ENCODE measurements at regions not wholly inside any gene's neighbourhood (a gene's known extent, or its start where the extent isn't known, plus 50 kb on each side); places are given as distances from the start of the nearest gene placed in this dataset.

DNA sequence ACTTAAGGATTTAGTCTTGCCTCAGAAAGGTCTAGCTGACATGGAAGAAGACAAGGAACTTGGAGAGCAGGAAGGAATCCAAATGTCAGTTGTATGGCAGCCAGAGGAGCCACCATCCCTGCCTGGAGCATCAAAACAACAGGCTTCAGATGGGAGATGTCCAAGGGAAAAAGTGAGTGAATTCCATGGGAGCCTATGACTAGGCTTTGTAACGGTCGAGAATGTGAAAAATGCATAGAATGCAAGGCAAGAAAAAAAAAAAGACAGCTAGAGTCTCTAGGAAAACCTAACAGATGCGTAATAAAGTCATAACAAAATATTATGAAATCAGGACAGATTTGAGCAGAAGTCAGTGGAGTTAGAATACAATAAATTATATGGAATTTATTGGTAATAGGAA is 183.7 kb upstream of the LSM14A start:
- no peak overlapping the region for H2BK120ac ChIP-seq (ENCODE audit: low read depth, low read length)
- H2BK12ac ChIP-seq (ENCODE audit: low read length) = no peak overlapping the region
- peaks cover 0 to 7% of the 10 kb centered on the region in 2 donors for H3K9me3 ChIP-seq (replicated peaks in 1 of 2; ENCODE audit: control insufficient read depth in 2 of 2, insufficient read depth in 1 of 2, low read depth in 1 of 2, low read length in 2 of 2)
- H3K9ac ChIP-seq (ENCODE audit: low read depth, low read length, poor library complexity) = no peak overlapping the region
- H3K4me2 ChIP-seq (ENCODE audit: insufficient read depth, low read length, poor library complexity, severe bottlenecking) = no peak overlapping the region
- H3K23ac ChIP-seq (ENCODE audit: low read depth, low read length, poor library complexity) = no peak overlapping the region
- H4K91ac ChIP-seq (ENCODE audit: low read depth, low read length, poor library complexity) = no peak overlapping the region
- no peak overlapping the region for H3K4me3 ChIP-seq (ENCODE audit: low read length in 2 of 2)
- no peak overlapping the region for H3K4ac ChIP-seq (ENCODE audit: low read length)
- no peak overlapping the region for H4K8ac ChIP-seq (ENCODE audit: low read depth, low read length)
- no peak overlapping the region for H3K14ac ChIP-seq (ENCODE audit: low read length)
- H2BK15ac ChIP-seq (ENCODE audit: low read length) = no peak overlapping the region
- no peak overlapping the region for H2AK5ac ChIP-seq (ENCODE audit: low read depth, low read length)
- H2BK5ac ChIP-seq (ENCODE audit: low read length) = no peak overlapping the region
- H3K4me1 ChIP-seq (ENCODE audit: control insufficient read depth in 2 of 2, insufficient read depth in 1 of 2, low read depth in 1 of 2, low read length in 2 of 2) = no peaks in the 10 kb centered on the region
- H3K27me3 ChIP-seq (ENCODE audit: control insufficient read depth in 3 of 3, insufficient read depth in 3 of 3, low read depth in 1 of 3, low read length in 3 of 3) = no peaks in the 10 kb centered on the region
- no peak overlapping the region for H2AFZ ChIP-seq (ENCODE audit: low read length)
- no peak overlapping the region for H3K18ac ChIP-seq (ENCODE audit: low read length)
- no peak for DNase-seq (ENCODE audit: low spot score)
- no peak overlapping the region for H3K27ac ChIP-seq (replicated peaks; ENCODE audit: low read length)
- WGBS, 2 donors (ENCODE audit: extremely low coverage in 2 of 2, insufficient read length in 2 of 2, insufficient replicate concordance in 1 of 2) = no CpG with 5 or more reads among the region's 3 CpGs
- no peaks in the 10 kb centered on the region for H3K36me3 ChIP-seq (replicated peaks in 1 of 2; ENCODE audit: control insufficient read depth in 2 of 2, insufficient read depth in 2 of 2, low read length in 2 of 2)
- no peaks in the 10 kb centered on the region for H3K79me1 ChIP-seq (ENCODE audit: low read depth, low read length)

DNA sequence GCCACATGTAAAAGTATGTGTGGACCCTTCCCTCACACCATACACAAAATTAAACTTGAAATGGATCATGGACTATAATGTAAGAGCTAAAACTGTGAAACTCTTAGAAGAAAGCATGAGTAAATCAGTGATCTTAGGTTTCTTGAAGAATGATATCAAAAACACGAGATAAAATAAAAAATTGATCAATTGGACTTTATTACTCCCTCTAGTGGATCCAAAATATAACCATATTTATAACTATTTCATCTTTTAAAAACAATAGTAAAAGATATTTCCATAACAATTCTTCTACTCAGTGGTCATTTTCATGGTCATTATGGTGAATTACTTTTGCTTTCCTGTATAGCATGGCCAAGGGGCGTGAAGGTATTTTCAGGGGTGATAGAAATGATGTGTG is 174.6 kb upstream of the LSM14A start:
- Histone ChIP-seq H2BK5ac (ENCODE audit: low read length) (no peak overlapping the region), H2AFZ (ENCODE audit: low read length) (no peak overlapping the region), H3K9ac (ENCODE audit: low read depth, low read length, poor library complexity) (no peak overlapping the region), H3K18ac (ENCODE audit: low read length) (no peak overlapping the region), H3K4me1 (ENCODE audit: control insufficient read depth in 2 of 2, insufficient read depth in 1 of 2, low read depth in 1 of 2, low read length in 2 of 2) (no peaks in the 10 kb centered on the region), H3K27me3 (ENCODE audit: control insufficient read depth in 3 of 3, insufficient read depth in 3 of 3, low read depth in 1 of 3, low read length in 3 of 3) (no peaks in the 10 kb centered on the region), H3K79me1 (ENCODE audit: low read depth, low read length) (no peaks in the 10 kb centered on the region), H4K91ac (ENCODE audit: low read depth, low read length, poor library complexity) (no peak overlapping the region), H4K8ac (ENCODE audit: low read depth, low read length) (no peak overlapping the region), H3K36me3 (replicated peaks in 1 of 2; ENCODE audit: control insufficient read depth in 2 of 2, insufficient read depth in 2 of 2, low read length in 2 of 2) (no peaks in the 10 kb centered on the region), H2BK12ac (ENCODE audit: low read length) (no peak overlapping the region), H2AK5ac (ENCODE audit: low read depth, low read length) (no peak overlapping the region), H3K27ac (replicated peaks; ENCODE audit: low read length) (no peak overlapping the region), H3K23ac (ENCODE audit: low read depth, low read length, poor library complexity) (no peak overlapping the region), H3K14ac (ENCODE audit: low read length) (no peak overlapping the region), H2BK120ac (ENCODE audit: low read depth, low read length) (no peak overlapping the region), H3K9me3 (replicated peaks in 1 of 2; ENCODE audit: control insufficient read depth in 2 of 2, insufficient read depth in 1 of 2, low read depth in 1 of 2, low read length in 2 of 2) (no peaks in the 10 kb centered on the region), H3K4ac (ENCODE audit: low read length) (no peak overlapping the region), H3K4me3 (ENCODE audit: low read length in 2 of 2) (no peak overlapping the region), H3K4me2 (ENCODE audit: insufficient read depth, low read length, poor library complexity, severe bottlenecking) (no peak overlapping the region), H2BK15ac (ENCODE audit: low read length) (no peak overlapping the region)
- no CpG with 5 or more reads among the region's 2 CpGs for WGBS, 2 donors (ENCODE audit: extremely low coverage in 2 of 2, insufficient read length in 2 of 2, insufficient replicate concordance in 1 of 2)
- no peak for DNase-seq (ENCODE audit: low spot score)

DNA sequence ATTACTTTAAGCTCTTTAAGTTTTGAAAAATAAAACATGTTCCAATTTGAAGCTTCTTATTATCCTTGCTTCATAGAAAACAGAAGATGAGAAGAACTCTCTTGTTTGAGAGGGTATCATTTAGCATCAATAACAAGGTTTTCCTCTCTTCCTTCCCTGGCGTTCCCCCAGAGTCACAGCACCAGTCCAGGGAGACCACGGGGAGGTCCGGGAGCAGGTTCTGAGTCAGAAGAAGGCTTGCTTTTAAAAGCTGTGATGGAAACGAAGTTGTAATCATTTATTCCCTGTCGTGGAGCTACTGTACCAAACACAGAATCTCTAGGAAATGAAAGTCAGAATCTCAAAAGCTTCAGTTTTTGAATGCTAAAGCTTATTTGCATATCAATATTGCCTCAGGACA is 174.0 kb upstream of the LSM14A start:
- H2AK5ac ChIP-seq (ENCODE audit: low read depth, low read length) = no peak overlapping the region
- no peak overlapping the region for H2BK12ac ChIP-seq (ENCODE audit: low read length)
- no peak overlapping the region for H3K27ac ChIP-seq (replicated peaks; ENCODE audit: low read length)
- no peak overlapping the region for H3K23ac ChIP-seq (ENCODE audit: low read depth, low read length, poor library complexity)
- no peaks in the 10 kb centered on the region for H3K79me1 ChIP-seq (ENCODE audit: low read depth, low read length)
- DNase-seq (ENCODE audit: low spot score) = no peak
- H3K4me1 ChIP-seq (ENCODE audit: control insufficient read depth in 2 of 2, insufficient read depth in 1 of 2, low read depth in 1 of 2, low read length in 2 of 2) = no peaks in the 10 kb centered on the region
- no peak overlapping the region for H3K4me2 ChIP-seq (ENCODE audit: insufficient read depth, low read length, poor library complexity, severe bottlenecking)
- H2BK5ac ChIP-seq (ENCODE audit: low read length) = no peak overlapping the region
- no peak overlapping the region for H4K8ac ChIP-seq (ENCODE audit: low read depth, low read length)
- H3K4me3 ChIP-seq (ENCODE audit: low read length in 2 of 2) = no peak overlapping the region
- H2AFZ ChIP-seq (ENCODE audit: low read length) = no peak overlapping the region
- no peak overlapping the region for H4K91ac ChIP-seq (ENCODE audit: low read depth, low read length, poor library complexity)
- H3K36me3 ChIP-seq (replicated peaks in 1 of 2; ENCODE audit: control insufficient read depth in 2 of 2, insufficient read depth in 2 of 2, low read length in 2 of 2) = no peaks in the 10 kb centered on the region
- no peak overlapping the region for H3K14ac ChIP-seq (ENCODE audit: low read length)
- H3K27me3 ChIP-seq (ENCODE audit: control insufficient read depth in 3 of 3, insufficient read depth in 3 of 3, low read depth in 1 of 3, low read length in 3 of 3) = peaks cover 0 to 4% (median 0%) of the 10 kb centered on the region in 3 experiments
- H3K9ac ChIP-seq (ENCODE audit: low read depth, low read length, poor library complexity) = no peak overlapping the region
- H3K4ac ChIP-seq (ENCODE audit: low read length) = no peak overlapping the region
- WGBS, 2 donors (ENCODE audit: extremely low coverage in 2 of 2, insufficient read length in 2 of 2, insufficient replicate concordance in 1 of 2) = no CpG with 5 or more reads among the region's 5 CpGs
- H3K18ac ChIP-seq (ENCODE audit: low read length) = no peak overlapping the region
- H2BK15ac ChIP-seq (ENCODE audit: low read length) = no peak overlapping the region
- no peaks in the 10 kb centered on the region for H3K9me3 ChIP-seq (replicated peaks in 1 of 2; ENCODE audit: control insufficient read depth in 2 of 2, insufficient read depth in 1 of 2, low read depth in 1 of 2, low read length in 2 of 2)
- no peak overlapping the region for H2BK120ac ChIP-seq (ENCODE audit: low read depth, low read length)

DNA sequence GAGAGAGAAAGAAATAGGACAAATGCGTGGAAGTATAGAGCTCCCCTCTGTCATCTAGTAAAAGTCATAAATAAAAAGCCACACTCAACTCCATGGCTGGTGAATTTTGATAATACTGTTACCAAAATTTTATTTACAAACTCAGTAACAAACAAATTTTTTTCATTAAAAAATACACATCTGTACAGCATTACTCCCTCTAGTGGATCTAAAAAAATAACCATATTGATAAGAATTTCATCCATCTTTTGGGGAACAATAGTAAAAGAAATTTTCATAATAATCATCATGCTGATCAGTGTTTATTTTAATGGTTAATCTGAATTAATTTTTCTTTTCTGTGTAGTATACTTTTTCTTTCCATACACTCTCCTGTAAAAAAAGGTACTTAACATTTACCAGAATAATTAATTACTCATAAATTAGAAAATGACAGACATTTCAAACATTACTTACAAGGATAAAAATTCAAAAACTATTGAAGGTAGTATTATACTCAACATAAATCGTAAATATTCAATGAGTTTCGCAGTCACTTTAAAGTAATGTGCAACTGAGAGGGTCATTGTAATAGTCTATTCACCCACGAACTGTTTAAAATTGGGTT is 173.5 kb upstream of the LSM14A start:
- Histone ChIP-seq H3K27ac (replicated peaks; ENCODE audit: low read length) (no peak overlapping the region), H2BK12ac (ENCODE audit: low read length) (no peak overlapping the region), H3K4me1 (ENCODE audit: control insufficient read depth in 2 of 2, insufficient read depth in 1 of 2, low read depth in 1 of 2, low read length in 2 of 2) (no peaks in the 10 kb centered on the region), H3K23ac (ENCODE audit: low read depth, low read length, poor library complexity) (no peak overlapping the region), H3K9me3 (replicated peaks in 1 of 2; ENCODE audit: control insufficient read depth in 2 of 2, insufficient read depth in 1 of 2, low read depth in 1 of 2, low read length in 2 of 2) (no peaks in the 10 kb centered on the region), H4K8ac (ENCODE audit: low read depth, low read length) (no peak overlapping the region), H2BK15ac (ENCODE audit: low read length) (no peak overlapping the region), H3K18ac (ENCODE audit: low read length) (no peak overlapping the region), H2BK5ac (ENCODE audit: low read length) (no peak overlapping the region), H3K36me3 (replicated peaks in 1 of 2; ENCODE audit: control insufficient read depth in 2 of 2, insufficient read depth in 2 of 2, low read length in 2 of 2) (no peaks in the 10 kb centered on the region), H3K79me1 (ENCODE audit: low read depth, low read length) (no peaks in the 10 kb centered on the region), H4K91ac (ENCODE audit: low read depth, low read length, poor library complexity) (no peak overlapping the region), H3K4me3 (ENCODE audit: low read length in 2 of 2) (no peak overlapping the region), H2AK5ac (ENCODE audit: low read depth, low read length) (no peak overlapping the region), H3K14ac (ENCODE audit: low read length) (no peak overlapping the region), H3K4ac (ENCODE audit: low read length) (no peak overlapping the region), H3K27me3 (ENCODE audit: control insufficient read depth in 3 of 3, insufficient read depth in 3 of 3, low read depth in 1 of 3, low read length in 3 of 3) (peaks cover 0 to 5% (median 0%) of the 10 kb centered on the region in 3 experiments), H2BK120ac (ENCODE audit: low read depth, low read length) (no peak overlapping the region), H3K9ac (ENCODE audit: low read depth, low read length, poor library complexity) (no peak overlapping the region), H2AFZ (ENCODE audit: low read length) (no peak overlapping the region), H3K4me2 (ENCODE audit: insufficient read depth, low read length, poor library complexity, severe bottlenecking) (no peak overlapping the region)
- WGBS, 2 donors (ENCODE audit: extremely low coverage in 2 of 2, insufficient read length in 2 of 2, insufficient replicate concordance in 1 of 2) = no CpG with 5 or more reads among the region's 4 CpGs
- no peak for DNase-seq (ENCODE audit: low spot score)
